ENCODE measurements at regions not wholly inside any gene's neighbourhood (a gene's known extent, or its start where the extent isn't known, plus 50 kb on each side); places are given as distances from the start of the nearest gene placed in this dataset.
"Not testable (repeated sequence)": the region's sequence is repeated elsewhere in the genome, so short reads cannot be mapped to it uniquely, and the experiment has no call there.

GRCh38 chr3:110905121-110905520, 166.5 kb upstream of the NECTIN3 start:
- no peak for DNase-seq

DNA sequence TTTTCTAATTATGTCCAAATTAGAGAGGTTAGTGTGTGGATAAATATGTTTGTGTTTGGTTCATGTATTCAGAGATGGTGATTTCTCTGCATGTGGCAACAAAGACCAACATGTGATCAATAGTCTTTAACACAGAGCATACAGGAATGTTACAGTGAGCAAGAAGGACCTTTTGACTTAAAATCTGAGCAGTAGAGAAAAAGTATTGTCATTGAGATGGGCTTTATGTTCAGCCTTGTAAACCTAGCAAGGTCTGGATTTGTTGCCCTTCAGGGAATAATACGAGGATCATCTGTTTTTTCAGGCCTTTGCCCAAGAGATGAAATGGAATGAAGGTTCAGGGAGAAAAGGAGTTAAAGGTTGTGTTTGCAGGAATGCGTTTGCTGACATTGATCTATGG, 161.8 kb upstream of the NECTIN3 start:
- no peak for DNase-seq

DNA sequence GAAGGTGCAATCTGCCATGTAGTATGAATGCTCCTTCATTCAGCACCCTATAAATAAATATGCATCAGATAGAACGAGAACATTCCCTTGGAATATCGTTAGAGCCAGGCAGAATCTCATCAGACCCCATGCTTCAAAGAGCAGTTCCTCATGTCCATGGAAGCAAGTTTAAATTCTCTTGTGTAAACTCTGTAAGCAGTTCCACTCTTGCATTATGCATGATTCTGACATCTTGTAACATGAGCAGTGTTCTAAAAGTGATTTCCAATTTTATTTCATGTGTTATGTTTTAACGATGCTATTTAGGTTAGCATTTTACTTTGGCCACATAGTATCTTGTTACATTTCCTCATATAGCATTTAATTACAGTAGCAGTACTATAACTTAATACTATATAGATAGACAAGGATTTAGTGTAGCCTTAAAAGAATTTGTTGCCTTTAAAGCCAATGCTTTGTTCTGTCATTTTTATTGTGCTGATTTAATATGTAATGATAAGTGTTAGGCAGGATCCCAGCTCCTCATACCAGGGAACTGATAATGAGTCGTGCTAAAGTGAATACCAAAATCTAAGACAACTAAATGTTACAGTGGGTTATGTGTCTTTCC, 161.2 kb upstream of the NECTIN3 start:
- DNase-seq, result no peak

GRCh38 chr3:110918963-110919362, 152.7 kb upstream of the NECTIN3 start:
- DNase-seq, result no peak

GRCh38 chr3:110925798-110926197, 145.8 kb upstream of the NECTIN3 start:
- no peak for DNase-seq

- DNase-seq, result no peak
Measured at GRCh38 chr3:110928016-110928662, 143.5 kb upstream of the NECTIN3 start.

- DNase-seq, result no peak
Measured at GRCh38 chr3:110929816-110930215, 141.8 kb upstream of the NECTIN3 start.

- DNase-seq, result no peak
Measured at GRCh38 chr3:110932567-110932966, 139.0 kb upstream of the NECTIN3 start.

- no peak for DNase-seq
Measured at GRCh38 chr3:110933821-110934426, 137.7 kb upstream of the NECTIN3 start.

GRCh38 chr3:110938629-110939028, 133.0 kb upstream of the NECTIN3 start:
- no peak for DNase-seq

GRCh38 chr3:110940055-110940454, 131.6 kb upstream of the NECTIN3 start:
- no peak for DNase-seq

DNA sequence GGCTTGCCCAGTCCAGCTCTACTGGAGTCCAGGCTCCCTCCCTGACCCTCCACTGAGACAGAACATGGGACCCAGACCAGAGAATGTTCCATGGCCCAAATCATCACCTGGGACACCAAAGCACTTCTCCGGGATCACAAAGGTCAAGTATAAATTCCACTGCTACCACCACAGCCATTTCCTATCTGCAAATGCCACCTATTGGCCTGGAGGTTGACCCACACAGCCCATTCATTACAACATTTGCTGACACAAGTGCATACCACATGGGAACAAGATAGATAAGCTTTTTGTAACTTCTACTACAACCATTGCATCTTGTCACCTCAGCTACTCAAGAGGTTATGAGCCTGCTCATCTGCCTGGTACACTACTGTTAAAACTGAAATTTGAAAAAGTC, 126.8 kb upstream of the NECTIN3 start:
- DNase-seq, result no peak

- no peak for DNase-seq
Measured at GRCh38 chr3:110946810-110947209, 124.8 kb upstream of the NECTIN3 start.

DNA sequence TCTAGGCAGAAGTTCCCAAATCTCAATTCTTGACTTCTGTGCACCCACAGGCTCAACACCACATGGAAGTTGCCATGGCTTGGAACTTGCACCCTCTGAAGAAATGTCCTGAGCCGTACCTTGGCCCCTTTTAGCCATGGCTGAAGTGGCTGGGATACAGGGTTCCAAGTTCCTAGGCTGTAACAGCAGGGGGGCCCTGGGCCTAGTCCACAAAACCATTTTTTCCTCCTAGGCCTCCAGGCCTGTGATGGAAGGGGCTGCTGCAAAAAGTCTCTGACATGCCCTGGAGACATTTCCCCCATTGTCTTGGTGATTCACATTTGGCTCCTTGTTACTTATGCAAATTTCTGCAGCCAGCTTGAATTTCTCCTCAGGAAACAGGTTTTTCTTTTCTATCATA, 122.4 kb upstream of the NECTIN3 start:
- not testable (repeated sequence) for DNase-seq

- no peak for DNase-seq
Measured at GRCh38 chr3:110955301-110955880, 116.2 kb upstream of the NECTIN3 start.

DNA sequence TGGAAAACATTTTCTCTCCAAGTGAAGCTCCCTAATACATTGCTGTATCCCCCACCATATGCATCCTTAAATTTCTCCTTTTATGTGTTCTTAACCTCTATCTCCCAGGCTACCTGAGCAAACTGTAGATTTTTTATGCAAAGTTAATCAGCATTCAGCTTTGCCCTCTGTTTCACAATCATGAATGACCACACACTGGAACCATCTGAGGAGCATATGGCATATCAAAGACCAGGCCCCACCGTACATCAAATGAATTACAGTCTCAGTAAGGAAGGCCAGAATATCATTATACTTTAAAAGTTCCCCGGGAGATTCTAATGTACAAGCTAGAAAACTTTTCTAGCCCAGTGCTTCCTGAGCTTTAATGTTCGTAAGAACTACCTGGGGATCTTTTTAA, 115.5 kb upstream of the NECTIN3 start:
- no peak for DNase-seq

- DNase-seq, result no peak
Measured at GRCh38 chr3:110957247-110958025, 114.2 kb upstream of the NECTIN3 start.

DNA sequence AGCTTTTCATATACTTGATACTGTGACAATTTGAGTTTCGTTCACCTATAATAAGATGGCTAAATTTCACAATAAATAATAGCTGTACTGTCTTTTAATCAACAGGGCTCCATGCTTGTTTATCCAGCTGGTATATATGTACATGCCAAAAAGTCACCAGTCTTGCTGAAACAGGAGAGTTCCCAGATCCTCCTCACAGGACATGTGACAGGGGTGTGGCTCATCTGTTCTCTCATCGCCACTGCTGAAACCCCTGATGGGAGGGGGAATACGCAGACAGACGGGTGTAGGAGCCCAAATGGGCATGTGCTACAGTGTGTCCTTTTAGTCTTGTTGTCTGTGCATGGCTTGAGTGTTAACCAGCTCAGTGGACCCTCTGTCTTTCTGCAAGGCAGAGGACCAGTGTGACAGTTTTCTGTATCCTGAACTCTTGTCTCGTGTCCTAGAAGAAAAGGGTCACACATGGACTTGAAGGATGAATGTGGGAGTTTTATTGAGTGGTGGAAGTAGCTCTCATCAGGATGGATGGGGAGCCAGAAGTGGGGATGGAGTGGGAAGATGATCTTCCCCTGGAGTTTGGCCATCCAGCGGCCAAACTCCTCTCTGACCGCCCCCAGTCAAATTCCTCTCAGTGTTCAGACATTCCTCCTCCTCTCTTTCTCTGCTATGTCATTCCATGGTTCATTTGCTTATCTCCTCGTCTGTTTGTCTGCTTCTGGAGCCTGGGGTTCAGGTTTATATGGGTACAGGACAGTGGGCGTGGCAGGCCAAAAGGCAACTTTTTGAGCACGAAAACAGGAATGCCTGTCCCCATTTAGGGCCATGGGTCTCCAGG, 113.1 kb upstream of the NECTIN3 start:
- DNase-seq, result no peak

GRCh38 chr3:110965976-110966375, 105.6 kb upstream of the NECTIN3 start:
- no peak for DNase-seq

GRCh38 chr3:110966966-110967663, 104.5 kb upstream of the NECTIN3 start:
- DNase-seq, result no peak

DNA sequence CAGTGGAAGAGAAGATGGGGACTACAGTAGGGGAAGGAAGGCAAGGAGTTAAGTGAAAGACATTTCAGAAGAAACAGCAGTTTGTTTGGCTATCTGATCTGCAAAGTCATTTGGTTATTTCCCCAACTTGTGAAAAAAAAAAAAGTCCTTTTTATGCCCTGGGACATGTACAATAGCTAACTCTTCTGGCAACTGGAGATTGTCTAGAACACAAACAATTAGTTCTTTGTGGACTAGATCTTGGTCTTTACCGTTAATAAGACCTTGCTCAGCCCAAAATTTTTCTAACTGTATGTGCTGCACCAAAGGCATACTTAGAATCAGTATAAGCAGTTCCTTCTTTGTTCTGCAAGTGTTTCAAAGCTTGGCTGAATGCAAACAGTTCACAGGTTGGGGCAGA, 103.5 kb upstream of the NECTIN3 start:
- DNase-seq, result no peak
